ENCODE measurements at regions not wholly inside any gene's neighbourhood (a gene's known extent, or its start where the extent isn't known, plus 50 kb on each side); places are given as distances from the start of the nearest gene placed in this dataset.

DNA sequence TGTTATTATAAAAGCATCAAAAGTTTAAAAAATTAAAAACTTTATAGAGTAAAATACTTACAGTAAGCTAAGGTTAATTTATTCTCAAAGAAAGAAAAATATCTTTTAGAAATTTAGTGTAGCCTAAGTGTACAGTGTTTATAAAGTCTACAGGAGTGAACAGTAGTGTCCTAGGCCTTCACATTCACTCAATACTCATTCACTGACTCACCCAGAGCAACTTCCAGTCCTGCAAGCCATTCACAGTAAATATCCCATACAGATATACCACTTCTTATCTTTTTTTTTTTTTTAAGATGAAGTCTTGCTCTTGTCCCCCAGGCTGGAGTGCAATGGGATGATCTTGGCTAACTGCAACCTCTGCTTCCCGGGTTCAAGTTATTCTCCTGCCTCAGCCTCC, 73.1 kb upstream of the FST start:
- TF ChIP-seq, protein P1, sequence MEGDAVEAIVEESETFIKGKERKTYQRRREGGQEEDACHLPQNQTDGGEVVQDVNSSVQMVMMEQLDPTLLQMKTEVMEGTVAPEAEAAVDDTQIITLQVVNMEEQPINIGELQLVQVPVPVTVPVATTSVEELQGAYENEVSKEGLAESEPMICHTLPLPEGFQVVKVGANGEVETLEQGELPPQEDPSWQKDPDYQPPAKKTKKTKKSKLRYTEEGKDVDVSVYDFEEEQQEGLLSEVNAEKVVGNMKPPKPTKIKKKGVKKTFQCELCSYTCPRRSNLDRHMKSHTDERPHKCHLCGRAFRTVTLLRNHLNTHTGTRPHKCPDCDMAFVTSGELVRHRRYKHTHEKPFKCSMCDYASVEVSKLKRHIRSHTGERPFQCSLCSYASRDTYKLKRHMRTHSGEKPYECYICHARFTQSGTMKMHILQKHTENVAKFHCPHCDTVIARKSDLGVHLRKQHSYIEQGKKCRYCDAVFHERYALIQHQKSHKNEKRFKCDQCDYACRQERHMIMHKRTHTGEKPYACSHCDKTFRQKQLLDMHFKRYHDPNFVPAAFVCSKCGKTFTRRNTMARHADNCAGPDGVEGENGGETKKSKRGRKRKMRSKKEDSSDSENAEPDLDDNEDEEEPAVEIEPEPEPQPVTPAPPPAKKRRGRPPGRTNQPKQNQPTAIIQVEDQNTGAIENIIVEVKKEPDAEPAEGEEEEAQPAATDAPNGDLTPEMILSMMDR (conservative IDR thresholded peaks at IDR 0.05; ENCODE audit: low read depth, low read length), result no peak
- no peak for TF ChIP-seq EZH2phosphoT487 (IDR thresholded peaks at IDR 0.05; ENCODE audit: borderline replicate concordance, low read length)
- TF ChIP-seq EZH2 (IDR thresholded peaks at IDR 0.05; ENCODE audit: low read length, unreplicated experiment), result no peak

Data from PC-3 (cell line).